Naive thymus-derived CD4-positive, alpha-beta T cell (primary cell): ENCODE measurements at regions not wholly inside any gene's neighbourhood (a gene's known extent, or its start where the extent isn't known, plus 50 kb on each side); places are given as distances from the start of the nearest gene placed in this dataset.

ENCODE experiments used
- ATAC-seq: fragments of 150-1000 bp; cut with Tn5 transposase; 2 replicates; pipeline ENCODE4 v1.10.0; 2021; ENCODE audit warnings: mild to moderate bottlenecking, moderate library complexity
- CTCF ChIA-PET: fragments of 350-600 bp; sonication (Branson Sonifier 250); formaldehyde crosslinking; loops from one replicate; lab custom pipeline; 2021; ENCODE audit warnings: antibody characterized with exemption; lab: Charles Lee
- POLR2A ChIA-PET: fragments of 350-600 bp; sonication (Branson Sonifier 250); formaldehyde crosslinking; loops from one replicate; lab custom pipeline; 2021; ENCODE audit warnings: antibody characterized with exemption, inconsistent platforms; lab: Charles Lee
- DNase-seq, 9 donors: peaks; one replicate each; pipeline versions ENCODE4 v3.0.0 to v3.0.0-alpha.2; 2020 to 2022; ENCODE audit warnings: mixed read lengths in 1 of 9
- H3K27ac ChIP-seq: one replicate; pipeline ENCODE4 v1.7.0; 2013; ENCODE audit warnings: mild to moderate bottlenecking, low read depth, low read length, moderate library complexity
- H3K27me3 ChIP-seq, 2 donors: one replicate each; pipeline ENCODE4 v1.7.0; 2013; ENCODE audit warnings: low read length in 2 of 2, mild to moderate bottlenecking in 2 of 2, moderate library complexity in 2 of 2; ENCODE audit not compliant: control insufficient read depth in 2 of 2, insufficient read depth in 2 of 2
- H3K36me3 ChIP-seq, 3 experiments: 1 replicate in 2 of 3; 2 replicates in 1 of 3; pipeline ENCODE4 v1.7.0; 2013; ENCODE audit warnings: low read length in 3 of 3, mild to moderate bottlenecking in 3 of 3, moderate library complexity in 1 of 3; ENCODE audit not compliant: insufficient read depth in 3 of 3, control insufficient read depth in 2 of 3
- H3K4me1 ChIP-seq, 2 donors: one replicate each; pipeline ENCODE4 v1.7.0; 2013; ENCODE audit warnings: low read length in 2 of 2, mild to moderate bottlenecking in 2 of 2, moderate library complexity in 1 of 2; ENCODE audit not compliant: control insufficient read depth in 2 of 2, insufficient read depth in 2 of 2
- H3K4me3 ChIP-seq: 2 replicates; pipeline ENCODE4 v1.7.0; 2013; ENCODE audit warnings: mild to moderate bottlenecking, low read length
- H3K9me3 ChIP-seq, 3 experiments: 1 replicate in 2 of 3; 2 replicates in 1 of 3; pipeline ENCODE4 v1.7.0; 2013; ENCODE audit warnings: low read length in 3 of 3; ENCODE audit not compliant: control insufficient read depth in 2 of 3
- H3K27ac Mint-ChIP-seq, 9 donors: one replicate each; pipeline ENCODE4 v1.8.0; 2020 to 2022; ENCODE audit warnings: mixed read lengths in 9 of 9, mild to moderate bottlenecking in 8 of 9, moderate library complexity in 5 of 9, inconsistent platforms in 2 of 9
- H3K27me3 Mint-ChIP-seq, 5 donors: one replicate each; pipeline ENCODE4 v1.8.0; 2021 to 2022; ENCODE audit warnings: mixed read lengths in 5 of 5, mild to moderate bottlenecking in 1 of 5
- H3K36me3 Mint-ChIP-seq, 5 donors: one replicate each; pipeline ENCODE4 v1.8.0; 2020 to 2022; ENCODE audit warnings: mixed read lengths in 5 of 5, mild to moderate bottlenecking in 3 of 5, inconsistent platforms in 1 of 5
- H3K4me1 Mint-ChIP-seq, 7 donors: one replicate each; pipeline ENCODE4 v1.8.0; 2020 to 2022; ENCODE audit warnings: mixed read lengths in 7 of 7, mild to moderate bottlenecking in 3 of 7, inconsistent platforms in 1 of 7
- H3K4me3 Mint-ChIP-seq, 10 donors: one replicate each; pipeline ENCODE4 v1.8.0; 2020 to 2022; ENCODE audit warnings: mild to moderate bottlenecking in 10 of 10, mixed read lengths in 10 of 10, moderate library complexity in 6 of 10, inconsistent platforms in 2 of 10
- H3K9me3 Mint-ChIP-seq, 11 donors: one replicate each; pipeline ENCODE4 v1.8.0; 2020 to 2022; ENCODE audit warnings: mixed read lengths in 11 of 11, mild to moderate bottlenecking in 4 of 11, inconsistent platforms in 1 of 11, moderate library complexity in 1 of 11
- intact Hi-C, 2 donors: fragments of 100-400 bp; cut with micrococcal nuclease; formaldehyde crosslinking; loops; one replicate each; pipeline ENCODE4 v1.15.1; 2023

DNA sequence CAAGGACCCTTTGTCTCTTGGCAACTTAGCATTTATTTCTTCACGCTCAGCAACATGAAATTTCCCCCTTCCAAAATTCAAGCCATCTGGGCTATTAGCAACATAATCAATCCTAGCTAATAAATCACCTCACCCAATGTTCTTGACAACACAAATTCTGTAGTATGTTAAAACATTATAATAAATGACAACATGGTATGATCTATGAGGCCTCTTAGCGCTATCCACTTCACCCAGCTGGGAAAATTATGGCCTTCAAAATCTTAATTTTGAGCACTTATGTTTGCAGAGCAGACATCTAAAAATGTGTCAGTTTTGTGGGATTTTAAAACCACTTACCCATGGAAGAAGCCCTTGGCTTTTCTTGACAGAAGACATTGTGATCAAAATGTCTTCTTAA is 181.9 kb downstream of the HDGFL1 start:
- Mint-ChIP-seq H3K36me3 (no peaks in the 10 kb centered on the region), H3K9me3 (peaks cover 0 to 10% (median 0%) of the 10 kb centered on the region in 11 donors), H3K27ac (no peak overlapping the region), H3K27me3 (no peaks in the 10 kb centered on the region), H3K4me3 (no peak overlapping the region), H3K4me1 (no peaks in the 10 kb centered on the region)
- no peak for ATAC-seq
- Histone ChIP-seq H3K9me3 (no peaks in the 10 kb centered on the region), H3K27me3 (no peaks in the 10 kb centered on the region), H3K4me1 (no peaks in the 10 kb centered on the region), H3K4me3 (no peak overlapping the region), H3K36me3 (no peaks in the 10 kb centered on the region), H3K27ac (no peak overlapping the region)
- ChIA-PET POLR2A (no interaction called here), CTCF (no interaction called here)
- intact Hi-C loops = no loop called here
- DNase-seq = no peak

GRCh38 chr6:22752522-22752921 is 183.2 kb downstream of the HDGFL1 start:
- Histone ChIP-seq H3K36me3 (no peaks in the 10 kb centered on the region), H3K4me3 (no peak overlapping the region), H3K27ac (no peak overlapping the region), H3K9me3 (no peaks in the 10 kb centered on the region), H3K4me1 (no peaks in the 10 kb centered on the region), H3K27me3 (no peaks in the 10 kb centered on the region)
- ChIA-PET POLR2A (no interaction called here), CTCF (no interaction called here)
- intact Hi-C loops = no loop called here
- no peak for ATAC-seq
- Mint-ChIP-seq H3K4me1 (no peaks in the 10 kb centered on the region), H3K27me3 (no peaks in the 10 kb centered on the region), H3K4me3 (no peak overlapping the region), H3K9me3 (peaks cover 0 to 10% (median 0%) of the 10 kb centered on the region in 11 donors), H3K36me3 (no peaks in the 10 kb centered on the region), H3K27ac (no peak overlapping the region)
- no peak for DNase-seq

GRCh38 chr6:22754061-22754460 is 184.7 kb downstream of the HDGFL1 start:
- H3K9me3 ChIP-seq = no peaks in the 10 kb centered on the region
- H3K4me3 ChIP-seq = no peak overlapping the region
- H3K27ac Mint-ChIP-seq = no peak overlapping the region
- no peaks in the 10 kb centered on the region for H3K4me1 ChIP-seq
- H3K36me3 ChIP-seq = no peaks in the 10 kb centered on the region
- no peak overlapping the region for H3K27ac ChIP-seq
- no peaks in the 10 kb centered on the region for H3K27me3 Mint-ChIP-seq
- DNase-seq (no peak), ATAC-seq (no peak)
- no peaks in the 10 kb centered on the region for H3K4me1 Mint-ChIP-seq
- ChIA-PET POLR2A (no interaction called here), CTCF (no interaction called here)
- intact Hi-C loops = no loop called here
- H3K9me3 Mint-ChIP-seq = peaks cover 0 to 10% (median 0%) of the 10 kb centered on the region in 11 donors
- H3K27me3 ChIP-seq = no peaks in the 10 kb centered on the region
- no peak overlapping the region for H3K4me3 Mint-ChIP-seq
- no peaks in the 10 kb centered on the region for H3K36me3 Mint-ChIP-seq

DNA sequence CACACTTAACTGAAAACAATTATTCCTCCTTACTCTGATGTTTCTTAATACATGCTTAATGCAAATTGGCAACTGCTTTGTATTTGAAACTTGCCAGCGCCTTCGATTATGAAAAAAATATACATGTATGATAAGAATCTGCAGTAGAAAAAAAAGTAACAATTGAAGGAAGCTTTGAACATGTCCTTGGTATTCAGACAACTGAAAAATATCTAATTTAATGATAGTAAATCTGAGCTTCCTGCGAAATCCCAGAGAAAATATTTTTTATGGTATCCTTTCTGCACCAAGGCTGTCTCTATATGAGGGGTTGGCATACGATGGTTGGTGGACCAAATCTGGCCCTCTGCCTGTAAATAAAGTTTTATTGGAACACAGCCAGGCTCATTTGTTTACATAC is 186.2 kb downstream of the HDGFL1 start:
- Mint-ChIP-seq H3K4me3 (no peak overlapping the region), H3K4me1 (peaks cover 0 to 1% (median 0%) of the 10 kb centered on the region in 7 donors), H3K9me3 (peaks cover 0 to 10% (median under 1%) of the 10 kb centered on the region in 11 donors), H3K27ac (no peak overlapping the region), H3K27me3 (no peaks in the 10 kb centered on the region), H3K36me3 (no peaks in the 10 kb centered on the region)
- H3K4me1 ChIP-seq = no peaks in the 10 kb centered on the region
- DNase-seq = no peak
- no peak for ATAC-seq
- H3K9me3 ChIP-seq = no peaks in the 10 kb centered on the region
- ChIA-PET CTCF (no interaction called here), POLR2A (no interaction called here)
- no peak overlapping the region for H3K4me3 ChIP-seq
- H3K36me3 ChIP-seq = no peaks in the 10 kb centered on the region
- intact Hi-C loops = no loop called here
- no peak overlapping the region for H3K27ac ChIP-seq
- H3K27me3 ChIP-seq = no peaks in the 10 kb centered on the region

GRCh38 chr6:22756365-22756764 is 187.0 kb downstream of the HDGFL1 start:
- Mint-ChIP-seq H3K9me3 (peaks cover 0 to 6% (median 0%) of the 10 kb centered on the region in 11 donors), H3K4me1 (peaks cover 0 to 1% (median 0%) of the 10 kb centered on the region in 7 donors), H3K36me3 (no peaks in the 10 kb centered on the region), H3K27ac (no peak overlapping the region), H3K4me3 (no peak overlapping the region), H3K27me3 (no peaks in the 10 kb centered on the region)
- ChIA-PET CTCF (no interaction called here), POLR2A (no interaction called here)
- no peaks in the 10 kb centered on the region for H3K36me3 ChIP-seq
- H3K4me1 ChIP-seq = no peaks in the 10 kb centered on the region
- no peak overlapping the region for H3K27ac ChIP-seq
- no peaks in the 10 kb centered on the region for H3K27me3 ChIP-seq
- no peaks in the 10 kb centered on the region for H3K9me3 ChIP-seq
- DNase-seq = no peak
- no peak overlapping the region for H3K4me3 ChIP-seq
- no peak for ATAC-seq
- intact Hi-C loops = no loop called here

DNA sequence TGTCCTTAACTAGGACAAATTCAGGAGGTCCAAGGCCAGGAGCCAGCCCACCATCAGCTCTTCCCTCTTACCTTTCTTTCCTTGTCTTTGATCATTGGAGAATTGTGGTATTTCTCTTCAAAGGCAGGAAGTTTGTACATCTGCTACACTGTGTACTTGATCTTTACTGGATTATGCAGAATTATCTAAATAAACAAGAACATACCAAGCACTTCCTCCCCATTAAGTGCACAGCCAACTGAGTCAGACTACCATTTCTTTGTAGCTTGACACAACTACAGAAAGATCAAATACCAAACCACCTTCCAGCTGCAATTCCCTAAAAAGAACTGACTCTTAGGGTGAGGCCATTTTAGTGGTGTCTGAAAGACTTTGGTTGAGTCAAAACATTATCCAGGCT is 195.1 kb downstream of the HDGFL1 start:
- H3K4me1 ChIP-seq = no peaks in the 10 kb centered on the region
- H3K27ac ChIP-seq = no peak overlapping the region
- H3K9me3 ChIP-seq = no peaks in the 10 kb centered on the region
- peaks cover 0 to 1% (median 0%) of the 10 kb centered on the region in 7 donors for H3K4me1 Mint-ChIP-seq
- DNase-seq (no peak), ATAC-seq (no peak)
- ChIA-PET POLR2A (no interaction called here), CTCF (no interaction called here)
- H3K4me3 Mint-ChIP-seq = no peak overlapping the region
- H3K27me3 Mint-ChIP-seq = peaks cover 0 to 3% (median 0%) of the 10 kb centered on the region in 5 donors
- intact Hi-C loops = no loop called here
- peaks cover 0 to 9% (median 0%) of the 10 kb centered on the region in 11 donors for H3K9me3 Mint-ChIP-seq
- no peaks in the 10 kb centered on the region for H3K36me3 ChIP-seq
- H3K27me3 ChIP-seq = no peaks in the 10 kb centered on the region
- H3K4me3 ChIP-seq = no peak overlapping the region
- no peak overlapping the region for H3K27ac Mint-ChIP-seq
- no peaks in the 10 kb centered on the region for H3K36me3 Mint-ChIP-seq

- peaks cover 0 to 9% (median 0%) of the 10 kb centered on the region in 11 donors for H3K9me3 Mint-ChIP-seq
- H3K4me1 Mint-ChIP-seq = peaks cover 0 to 1% (median 0%) of the 10 kb centered on the region in 7 donors
- H3K4me3 Mint-ChIP-seq = no peak overlapping the region
- Histone ChIP-seq H3K27ac (no peak overlapping the region), H3K27me3 (no peaks in the 10 kb centered on the region), H3K4me1 (no peaks in the 10 kb centered on the region), H3K4me3 (no peak overlapping the region), H3K9me3 (no peaks in the 10 kb centered on the region), H3K36me3 (no peaks in the 10 kb centered on the region)
- ChIA-PET CTCF (no interaction called here), POLR2A (no interaction called here)
- intact Hi-C loops = no loop called here
- ATAC-seq = no peak
- peaks cover 0 to 3% (median 0%) of the 10 kb centered on the region in 5 donors for H3K27me3 Mint-ChIP-seq
- H3K27ac Mint-ChIP-seq = no peak overlapping the region
- no peaks in the 10 kb centered on the region for H3K36me3 Mint-ChIP-seq
- DNase-seq = no peak
These were observed 195.6 kb downstream of the HDGFL1 start for GRCh38 chr6:22765015-22765414.
